ENCODE measurements at regions not wholly inside any gene's neighbourhood (a gene's known extent, or its start where the extent isn't known, plus 50 kb on each side); places are given as distances from the start of the nearest gene placed in this dataset.

DNA sequence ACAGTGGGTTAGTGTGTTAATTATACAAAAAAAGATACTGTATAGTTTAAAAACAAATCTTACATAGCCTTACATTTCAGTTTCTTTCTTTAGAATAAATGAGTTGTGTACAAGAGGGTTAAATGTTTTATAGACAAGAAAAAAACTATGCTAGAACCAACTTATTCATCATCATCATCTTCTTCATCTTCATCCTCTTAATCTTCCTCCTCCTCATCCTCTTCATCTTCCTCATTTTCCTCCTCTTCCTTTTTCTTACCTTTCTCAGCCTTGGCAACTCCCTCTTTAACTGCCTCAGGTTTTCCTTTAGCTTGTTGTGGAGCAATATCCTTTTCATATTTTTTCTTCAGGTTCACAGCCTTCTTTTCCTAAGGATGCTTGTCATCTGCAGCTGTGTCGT is 53.7 kb downstream of the RPS12 start:
- no peak for DNase-seq (ENCODE audit: low read depth)
- TF ChIP-seq CTCF (conservative IDR thresholded peaks at IDR 0.05; ENCODE audit: low read depth, low read length): no peak
- no peak overlapping the region for H3K4me3 ChIP-seq (ENCODE audit: low read depth, low read length)

DNA sequence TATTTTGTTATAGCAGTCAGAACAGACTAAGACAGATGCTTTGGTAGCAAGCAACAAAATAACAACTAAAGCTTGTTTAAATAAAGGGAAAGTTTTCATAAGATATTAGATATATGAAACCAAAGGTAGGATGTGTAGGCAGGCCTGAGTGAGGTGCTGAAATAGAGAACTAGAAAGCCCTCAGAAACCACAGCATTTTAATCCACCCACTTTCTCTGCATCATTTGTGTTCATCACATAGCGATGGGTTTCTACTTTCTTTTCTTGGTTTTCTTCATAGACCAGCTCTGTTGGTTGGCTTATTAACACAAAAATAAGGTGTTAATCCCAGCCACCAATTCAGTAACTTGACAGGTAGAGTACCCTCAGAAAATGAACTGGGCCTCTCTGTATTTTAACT is 58.6 kb downstream of the RPS12 start:
- TF ChIP-seq CTCF (conservative IDR thresholded peaks at IDR 0.05; ENCODE audit: low read depth, low read length): no peak
- no peak for DNase-seq (ENCODE audit: low read depth)
- no peak overlapping the region for H3K4me3 ChIP-seq (ENCODE audit: low read depth, low read length)

DNA sequence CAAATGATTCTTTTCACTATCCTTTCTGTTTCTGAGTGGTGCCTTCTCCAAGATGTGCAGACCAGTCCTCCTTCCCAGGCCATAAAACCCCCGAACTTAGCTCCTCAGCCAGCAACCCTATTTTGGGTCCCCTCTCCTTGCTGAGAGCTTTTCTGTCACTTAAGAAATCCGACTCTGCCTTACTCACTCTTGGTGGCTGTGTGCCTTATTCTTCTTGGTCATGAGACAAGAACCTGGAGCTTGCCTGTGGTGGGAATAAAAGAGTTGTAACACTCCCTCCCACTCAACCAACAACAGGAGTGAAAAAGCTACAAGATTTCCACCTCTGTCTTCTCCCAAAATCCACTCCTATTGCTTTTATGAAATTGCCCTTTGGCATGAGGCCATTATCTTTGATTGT is 62.6 kb downstream of the RPS12 start:
- no peak for TF ChIP-seq CTCF (conservative IDR thresholded peaks at IDR 0.05; ENCODE audit: low read depth, low read length)
- DNase-seq (ENCODE audit: low read depth): no peak
- H3K4me3 ChIP-seq (ENCODE audit: low read depth, low read length): no peak overlapping the region

DNA sequence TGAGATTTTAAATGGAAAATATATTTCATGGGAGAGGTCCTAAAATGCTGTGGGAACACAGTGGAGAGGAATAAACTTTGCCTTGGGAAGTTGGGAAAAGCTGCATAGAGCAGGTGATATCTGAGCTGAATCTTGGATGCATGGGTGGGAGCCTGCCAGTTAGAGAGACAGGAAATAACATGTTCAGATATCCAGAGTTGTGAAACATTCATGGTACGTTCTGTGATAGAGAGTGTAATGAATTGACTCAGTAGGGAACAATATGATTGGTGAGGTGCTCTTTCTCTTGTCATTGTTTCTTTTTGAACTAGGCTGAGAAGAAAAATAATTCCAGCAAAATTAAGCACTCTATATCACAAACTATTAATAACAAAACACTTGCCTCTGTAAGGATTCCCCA is 72.8 kb downstream of the RPS12 start:
- no peak overlapping the region for H3K4me3 ChIP-seq (ENCODE audit: low read depth, low read length)
- no peak for DNase-seq (ENCODE audit: low read depth)
- TF ChIP-seq CTCF (conservative IDR thresholded peaks at IDR 0.05; ENCODE audit: low read depth, low read length): no peak

DNA sequence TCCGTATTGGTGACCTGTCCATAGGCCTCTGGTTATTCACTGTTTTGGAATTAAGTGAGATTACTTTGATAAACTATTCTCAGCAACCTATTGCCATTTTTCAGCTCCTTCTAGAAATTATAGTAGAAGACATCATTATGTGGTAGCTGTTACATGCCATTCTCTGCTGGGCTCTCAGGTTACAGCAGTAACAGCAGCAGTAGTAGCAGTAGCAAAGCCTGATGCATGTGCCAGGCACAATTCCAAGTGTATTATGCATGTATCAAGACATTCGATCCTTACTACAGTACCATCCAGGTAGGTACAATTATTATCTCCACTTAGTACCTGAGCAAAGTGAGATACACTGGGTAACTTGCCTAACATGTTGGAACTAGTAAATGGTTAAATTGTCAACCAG is 74.3 kb downstream of the RPS12 start:
- no peak for DNase-seq (ENCODE audit: low read depth)
- H3K4me3 ChIP-seq (ENCODE audit: low read depth, low read length): no peak overlapping the region
- TF ChIP-seq CTCF (conservative IDR thresholded peaks at IDR 0.05; ENCODE audit: low read depth, low read length): no peak

GRCh38 chr6:132892929-132893771 is 78.8 kb downstream of the RPS12 start:
- H3K4me3 ChIP-seq (ENCODE audit: low read depth, low read length): no peak overlapping the region
- no peak for DNase-seq (ENCODE audit: low read depth)
- no peak for TF ChIP-seq CTCF (conservative IDR thresholded peaks at IDR 0.05; ENCODE audit: low read depth, low read length)
